ENCODE measurements at regions not wholly inside any gene's neighbourhood (a gene's known extent, or its start where the extent isn't known, plus 50 kb on each side); places are given as distances from the start of the nearest gene placed in this dataset.
"Not testable (repeated sequence)": the region's sequence is repeated elsewhere in the genome, so short reads cannot be mapped to it uniquely, and the experiment has no call there.

- TF ChIP-seq CTCF (IDR thresholded peaks at IDR 0.05); POLR2A (IDR thresholded peaks at IDR 0.05; ENCODE audit: low read depth); EP300 (IDR thresholded peaks at IDR 0.05); POLR2AphosphoS5 (IDR thresholded peaks at IDR 0.05): not testable (repeated sequence)
Measured at GRCh38 chr5:153296251-153296844, 194.1 kb upstream of the GRIA1 start.
